A673 (cell line): ENCODE measurements at regions not wholly inside any gene's neighbourhood (a gene's known extent, or its start where the extent isn't known, plus 50 kb on each side); places are given as distances from the start of the nearest gene placed in this dataset.

Experiments
- BruUV-seq: library from RNA; stranded (reverse); fragments of 400-500 nt; replicated peaks from 2 replicates; lab custom pipeline; 2021; lab: Mats Ljungman, UMichigan
- CTCF ChIA-PET: fragments of 300-600 bp; sonication (Branson Sonifier 250); formaldehyde crosslinking; loops from one replicate; lab custom pipeline; 2022; ENCODE audit warnings: antibody characterized with exemption; lab: Charles Lee
- POLR2A ChIA-PET: fragments of 300-600 bp; sonication (Branson Sonifier 250); formaldehyde crosslinking; loops from one replicate; lab custom pipeline; 2022; ENCODE audit warnings: antibody characterized with exemption; ENCODE audit not compliant: low non-redundant PET; lab: Charles Lee
- DNase-seq: peaks from one replicate; pipeline ENCODE4 v3.0.0-alpha.2; 2015; ENCODE audit warnings: low spot score
- H3K27ac ChIP-seq: fragments of 200-600 bp; sonication (generic); 2 replicates; pipeline ENCODE4 v1.5.1; 2016; ENCODE audit warnings: mixed run types, low read depth, mild to moderate bottlenecking, mixed read lengths, antibody characterized with exemption, low read length; ENCODE audit not compliant: poor library complexity, severe bottlenecking
- H3K27me3 ChIP-seq: fragments of 200-600 bp; sonication (generic); replicated peaks from 2 replicates; pipeline ENCODE4 v1.6.1; 2017; ENCODE audit warnings: mixed run types, low read depth, mild to moderate bottlenecking, mixed read lengths, antibody characterized with exemption, low read length; ENCODE audit not compliant: insufficient read depth, poor library complexity
- H3K36me3 ChIP-seq: fragments of 200-600 bp; sonication (generic); 2 replicates; pipeline ENCODE4 v1.6.1; 2016; ENCODE audit warnings: mixed run types, mild to moderate bottlenecking, mixed read lengths, antibody characterized with exemption, low read length; ENCODE audit not compliant: insufficient read depth, poor library complexity, severe bottlenecking
- H3K4me1 ChIP-seq: fragments of 200-600 bp; sonication (generic); 2 replicates; pipeline ENCODE4 v1.6.1; 2017; ENCODE audit warnings: mixed run types, mild to moderate bottlenecking, mixed read lengths, antibody characterized with exemption, low read length; ENCODE audit not compliant: insufficient read depth, poor library complexity, severe bottlenecking
- H3K4me3 ChIP-seq: fragments of 200-600 bp; sonication (generic); 2 replicates; pipeline ENCODE4 v1.5.1; 2016; ENCODE audit warnings: low read depth, mixed run types, mild to moderate bottlenecking, mixed read lengths, low read length; ENCODE audit not compliant: poor library complexity, severe bottlenecking
- H3K9me3 ChIP-seq: fragments of 200-600 bp; sonication (generic); 2 replicates; pipeline ENCODE4 v1.6.1; 2016; ENCODE audit warnings: mixed run types, low read depth, mild to moderate bottlenecking, mixed read lengths, antibody characterized with exemption, low read length; ENCODE audit not compliant: poor library complexity, severe bottlenecking
- EZH2 ChIP-seq: fragments of 200-600 bp; sonication (generic); IDR thresholded peaks from 2 replicates; pipeline ENCODE4 v1.6.1; 2017; ENCODE audit warnings: borderline replicate concordance, low read depth, mild to moderate bottlenecking, mixed read lengths, antibody characterized with exemption, low read length; ENCODE audit not compliant: poor library complexity, severe bottlenecking
- intact Hi-C: fragments of 100-400 bp; cut with micrococcal nuclease; formaldehyde crosslinking; loops from one replicate; pipeline ENCODE4 v1.10.0; 2022; ENCODE audit not compliant: unreplicated experiment
- TF ChIP-seq, protein P1 (sequence below): fragments of 300-800, 200-600 bp; sonication (generic); conservative IDR thresholded peaks from 2 replicates; pipeline ENCODE4 v1.5.1; 2017; ENCODE audit warnings: low read depth, mild to moderate bottlenecking, antibody characterized with exemption, low read length, moderate library complexity, mixed read lengths

DNA sequence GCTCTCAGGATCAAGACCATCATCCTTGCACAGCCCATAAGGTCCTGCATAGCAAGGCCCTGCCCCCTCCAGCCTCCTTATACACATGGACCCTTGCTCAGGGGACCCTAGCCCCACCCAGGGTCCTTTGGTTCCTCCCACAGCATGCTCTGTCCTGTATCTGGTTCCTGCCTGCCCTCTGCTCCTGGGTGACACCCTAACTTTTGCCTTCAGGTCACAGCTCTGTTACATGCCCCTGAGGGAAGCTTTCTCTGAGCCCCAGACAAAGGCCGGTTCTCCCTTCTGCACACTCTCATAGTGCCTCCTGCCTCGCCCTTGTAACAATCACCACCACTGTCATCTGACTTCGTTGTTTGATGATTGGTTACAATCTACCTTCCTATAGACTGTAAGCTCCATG, 204.8 kb downstream of the SMAD2 start:
- Histone ChIP-seq H3K36me3 (no peaks in the 10 kb centered on the region), H3K4me1 (no peaks in the 10 kb centered on the region), H3K27me3 (peaks cover 65% of the 10 kb centered on the region), H3K9me3 (no peaks in the 10 kb centered on the region), H3K27ac (no peak overlapping the region), H3K4me3 (no peak overlapping the region)
- no peak for DNase-seq
- CTCF ChIA-PET: no interaction called here
- TF ChIP-seq, protein P1, sequence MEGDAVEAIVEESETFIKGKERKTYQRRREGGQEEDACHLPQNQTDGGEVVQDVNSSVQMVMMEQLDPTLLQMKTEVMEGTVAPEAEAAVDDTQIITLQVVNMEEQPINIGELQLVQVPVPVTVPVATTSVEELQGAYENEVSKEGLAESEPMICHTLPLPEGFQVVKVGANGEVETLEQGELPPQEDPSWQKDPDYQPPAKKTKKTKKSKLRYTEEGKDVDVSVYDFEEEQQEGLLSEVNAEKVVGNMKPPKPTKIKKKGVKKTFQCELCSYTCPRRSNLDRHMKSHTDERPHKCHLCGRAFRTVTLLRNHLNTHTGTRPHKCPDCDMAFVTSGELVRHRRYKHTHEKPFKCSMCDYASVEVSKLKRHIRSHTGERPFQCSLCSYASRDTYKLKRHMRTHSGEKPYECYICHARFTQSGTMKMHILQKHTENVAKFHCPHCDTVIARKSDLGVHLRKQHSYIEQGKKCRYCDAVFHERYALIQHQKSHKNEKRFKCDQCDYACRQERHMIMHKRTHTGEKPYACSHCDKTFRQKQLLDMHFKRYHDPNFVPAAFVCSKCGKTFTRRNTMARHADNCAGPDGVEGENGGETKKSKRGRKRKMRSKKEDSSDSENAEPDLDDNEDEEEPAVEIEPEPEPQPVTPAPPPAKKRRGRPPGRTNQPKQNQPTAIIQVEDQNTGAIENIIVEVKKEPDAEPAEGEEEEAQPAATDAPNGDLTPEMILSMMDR: no peak
- TF ChIP-seq EZH2: no peak
- POLR2A ChIA-PET: no interaction called here
- intact Hi-C loops: no loop called here
- BruUV-seq: no TSS peak

DNA sequence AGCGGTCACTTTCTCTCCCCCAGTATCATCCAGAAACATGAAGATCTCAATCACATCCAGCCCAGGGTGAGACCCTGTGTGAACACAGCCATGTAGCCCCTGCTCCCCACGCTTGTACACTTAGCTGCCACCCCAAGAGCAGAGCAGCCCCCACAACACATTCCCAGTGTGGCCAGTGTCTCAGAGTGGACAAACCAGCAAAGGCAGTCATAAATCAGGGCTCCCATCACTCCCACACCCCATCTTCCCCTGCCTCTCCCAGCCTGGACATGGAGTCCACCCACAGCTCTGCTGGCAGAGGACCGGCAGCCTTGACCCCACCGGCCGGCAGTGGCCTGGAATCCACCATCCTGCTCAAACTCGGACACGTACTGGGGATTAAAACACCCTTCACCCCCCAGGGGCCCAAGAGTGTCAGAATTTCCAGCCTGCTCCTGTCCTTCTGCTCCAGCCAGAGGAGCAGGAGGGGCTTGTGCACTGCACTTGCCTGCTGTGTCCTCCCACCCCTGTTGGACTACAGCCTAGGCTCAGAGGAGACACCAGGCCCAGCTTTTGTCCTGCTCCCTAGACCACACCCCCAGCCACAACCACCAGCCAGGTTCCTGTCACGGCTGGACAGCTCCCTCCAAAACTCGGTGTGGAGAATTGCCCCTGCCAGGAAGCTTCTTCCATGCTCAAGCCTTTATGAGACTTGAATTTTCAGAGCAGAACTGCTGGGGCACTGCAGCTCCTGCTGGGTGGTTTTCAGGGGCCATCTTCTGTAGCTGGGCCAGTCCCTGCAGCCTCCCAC, 206.1 kb downstream of the SMAD2 start:
- no peaks in the 10 kb centered on the region for H3K9me3 ChIP-seq
- peaks cover 71% of the 10 kb centered on the region for H3K27me3 ChIP-seq
- H3K4me3 ChIP-seq: no peak overlapping the region
- intact Hi-C loops: no loop called here
- no peaks in the 10 kb centered on the region for H3K4me1 ChIP-seq
- H3K36me3 ChIP-seq: no peaks in the 10 kb centered on the region
- BruUV-seq: no TSS peak
- ChIA-PET CTCF (interaction anchor here (0.6 kb wide), 1 partner anchor 25 kb away, joined by 3 read pairs; no protein-coding TSS in a partner anchor), POLR2A (no interaction called here)
- DNase-seq: no peak
- TF ChIP-seq, protein P1: no peak
- no peak for TF ChIP-seq EZH2
- no peak overlapping the region for H3K27ac ChIP-seq

DNA sequence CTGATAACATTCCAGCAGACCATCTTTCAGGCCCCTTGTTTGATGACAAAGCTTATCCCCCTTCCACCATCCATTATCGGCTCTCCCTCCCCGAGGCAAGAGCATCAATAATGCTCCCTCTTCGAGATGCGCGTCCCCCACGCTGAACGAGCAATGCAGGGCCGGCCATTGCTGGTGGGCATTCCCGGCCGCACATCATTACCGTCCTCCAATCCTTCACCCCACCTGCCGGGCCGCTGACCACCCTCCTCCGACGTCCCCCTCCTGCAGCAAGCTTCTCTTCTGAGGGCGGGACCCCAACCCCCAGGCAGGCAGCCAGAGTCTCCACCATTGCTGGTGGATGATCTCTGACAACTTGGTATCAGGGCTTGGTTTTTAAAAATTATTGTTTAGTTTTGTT, 208.6 kb downstream of the SMAD2 start:
- ChIA-PET CTCF (no interaction called here), POLR2A (no interaction called here)
- BruUV-seq: no TSS peak

More for the DNA sequence above, 208.6 kb downstream of the SMAD2 start:
- Histone ChIP-seq H3K27ac (no peak overlapping the region), H3K9me3 (no peaks in the 10 kb centered on the region), H3K4me1 (no peaks in the 10 kb centered on the region), H3K4me3 (no peak overlapping the region), H3K36me3 (no peaks in the 10 kb centered on the region), H3K27me3 (peaks cover 56% of the 10 kb centered on the region)
- TF ChIP-seq, protein P1: no peak
- no peak for DNase-seq
- intact Hi-C loops: no loop called here
